PC-9 (cell line): ENCODE measurements at regions not wholly inside any gene's neighbourhood (a gene's known extent, or its start where the extent isn't known, plus 50 kb on each side); places are given as distances from the start of the nearest gene placed in this dataset.

Experiments used
- BruUV-seq: library from RNA; stranded (reverse); fragments of 400-500 nt; replicated peaks from 2 replicates; lab custom pipeline; 2021; lab: Mats Ljungman, UMichigan
- CTCF ChIA-PET: fragments of 300-600 bp; sonication (Branson Sonifier 250); formaldehyde crosslinking; loops from one replicate; lab custom pipeline; 2022; ENCODE audit warnings: antibody characterized with exemption; lab: Charles Lee
- POLR2A ChIA-PET: fragments of 300-600 bp; sonication (Branson Sonifier 250); formaldehyde crosslinking; loops from one replicate; lab custom pipeline; 2022; ENCODE audit warnings: antibody characterized with exemption; ENCODE audit not compliant: unreplicated experiment; lab: Charles Lee
- DNase-seq, 2 experiments: peaks; one replicate each; pipeline versions ENCODE4 v3.0.0 to v3.0.0-alpha.2; 2015 to 2022; ENCODE audit warnings: mixed read lengths in 1 of 2
- H2AFZ ChIP-seq: fragments of 200-600 bp; sonication (generic); 2 replicates; pipeline ENCODE4 v1.8.1; 2017; ENCODE audit warnings: antibody characterized with exemption
- H3F3A ChIP-seq: fragments of 200-600 bp; sonication (generic); 2 replicates; pipeline ENCODE4 v1.8.1; 2017; ENCODE audit warnings: antibody characterized with exemption, mild to moderate bottlenecking, low read depth; ENCODE audit not compliant: insufficient read depth
- H3K27ac ChIP-seq: fragments of 200-600 bp; sonication (generic); 2 replicates; pipeline ENCODE4 v1.6.1; 2016; ENCODE audit warnings: mixed run types
- H3K27me3 ChIP-seq: fragments of 200-600 bp; sonication (generic); 2 replicates; pipeline ENCODE4 v1.6.1; 2016; ENCODE audit warnings: low read depth, mixed run types; ENCODE audit not compliant: insufficient read depth
- H3K36me3 ChIP-seq: fragments of 200-600 bp; sonication (generic); 2 replicates; pipeline ENCODE4 v1.6.1; 2016; ENCODE audit warnings: low read depth, mixed run types
- H3K4me1 ChIP-seq: fragments of 200-600 bp; sonication (generic); replicated peaks from 2 replicates; pipeline ENCODE4 v1.6.1; 2016; ENCODE audit warnings: mixed run types; ENCODE audit not compliant: insufficient read depth
- H3K4me2 ChIP-seq: fragments of 200-600 bp; sonication (generic); 2 replicates; pipeline ENCODE4 v1.6.1; 2017; ENCODE audit warnings: mixed run types
- H3K4me3 ChIP-seq: fragments of 200-600 bp; sonication (generic); 2 replicates; pipeline ENCODE4 v1.6.1; 2016; ENCODE audit warnings: mixed run types
- H3K79me2 ChIP-seq: fragments of 200-600 bp; sonication (generic); 2 replicates; pipeline ENCODE4 v1.6.1; 2017; ENCODE audit warnings: low read depth, mixed run types
- H3K9me2 ChIP-seq: fragments of 200-600 bp; sonication (generic); 2 replicates; pipeline ENCODE4 v1.8.1; 2017; ENCODE audit warnings: mild to moderate bottlenecking; ENCODE audit not compliant: insufficient read depth
- H3K9me3 ChIP-seq: fragments of 200-600 bp; sonication (generic); 2 replicates; pipeline ENCODE4 v1.8.1; 2016; ENCODE audit warnings: low read depth; ENCODE audit not compliant: insufficient read depth
- H4K20me1 ChIP-seq: fragments of 200-600 bp; sonication (generic); 2 replicates; pipeline ENCODE4 v1.8.1; 2017; ENCODE audit not compliant: insufficient read depth
- EZH2 ChIP-seq: fragments of 200-600 bp; sonication (generic); IDR thresholded peaks from 2 replicates; pipeline ENCODE4 v1.8.0; 2017; ENCODE audit warnings: antibody characterized with exemption, low read depth
- intact Hi-C: fragments of 100-400 bp; cut with micrococcal nuclease; formaldehyde crosslinking; loops from one replicate; pipeline ENCODE4 v1.10.0; 2022; ENCODE audit not compliant: unreplicated experiment
- TF ChIP-seq, protein P1 (sequence below): fragments of 200-600 bp; sonication (generic); conservative IDR thresholded peaks from 2 replicates; pipeline ENCODE4 v1.6.1; 2017; ENCODE audit warnings: mixed run types, antibody characterized with exemption, mild to moderate bottlenecking, moderate library complexity

GRCh38 chr20:56994006-56994405, 272.4 kb downstream of the BMP7 start:
- CTCF ChIA-PET, result interaction anchor here (0.6 kb wide), 1 partner anchor 463 kb away, joined by 3 read pairs; no protein-coding TSS in a partner anchor
- no peaks in the 10 kb centered on the region for H3K9me2 ChIP-seq
- intact Hi-C loops, result no loop called here

DNA sequence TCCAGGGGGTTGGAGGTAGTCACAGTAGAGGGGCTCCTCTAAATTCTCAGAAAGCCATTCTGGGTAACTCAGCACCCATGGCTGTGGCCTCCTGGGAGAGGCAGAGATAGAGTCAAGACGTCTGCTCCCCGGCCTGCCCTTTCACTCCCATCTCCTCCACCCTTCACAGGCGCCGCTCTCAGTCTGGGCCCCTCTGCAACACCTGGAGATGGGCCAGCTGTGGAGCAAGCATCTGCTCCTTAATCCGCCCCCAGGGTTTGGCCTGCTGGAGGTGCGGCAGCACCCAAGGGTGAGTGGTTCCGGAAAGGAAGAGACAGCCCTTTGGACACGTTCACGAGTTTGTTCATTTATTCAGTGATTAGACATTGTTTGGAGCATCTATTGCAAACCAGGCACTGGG, 271.3 kb downstream of the BMP7 start:
- ChIA-PET POLR2A (no interaction called here), CTCF (interaction anchor here (0.7 kb wide), 1 partner anchor 403 kb away, joined by 3 read pairs; no protein-coding TSS in a partner anchor)
- H3K27me3 ChIP-seq, result no peaks in the 10 kb centered on the region
- H3K4me3 ChIP-seq, result no peak overlapping the region
- TF ChIP-seq, protein P1, sequence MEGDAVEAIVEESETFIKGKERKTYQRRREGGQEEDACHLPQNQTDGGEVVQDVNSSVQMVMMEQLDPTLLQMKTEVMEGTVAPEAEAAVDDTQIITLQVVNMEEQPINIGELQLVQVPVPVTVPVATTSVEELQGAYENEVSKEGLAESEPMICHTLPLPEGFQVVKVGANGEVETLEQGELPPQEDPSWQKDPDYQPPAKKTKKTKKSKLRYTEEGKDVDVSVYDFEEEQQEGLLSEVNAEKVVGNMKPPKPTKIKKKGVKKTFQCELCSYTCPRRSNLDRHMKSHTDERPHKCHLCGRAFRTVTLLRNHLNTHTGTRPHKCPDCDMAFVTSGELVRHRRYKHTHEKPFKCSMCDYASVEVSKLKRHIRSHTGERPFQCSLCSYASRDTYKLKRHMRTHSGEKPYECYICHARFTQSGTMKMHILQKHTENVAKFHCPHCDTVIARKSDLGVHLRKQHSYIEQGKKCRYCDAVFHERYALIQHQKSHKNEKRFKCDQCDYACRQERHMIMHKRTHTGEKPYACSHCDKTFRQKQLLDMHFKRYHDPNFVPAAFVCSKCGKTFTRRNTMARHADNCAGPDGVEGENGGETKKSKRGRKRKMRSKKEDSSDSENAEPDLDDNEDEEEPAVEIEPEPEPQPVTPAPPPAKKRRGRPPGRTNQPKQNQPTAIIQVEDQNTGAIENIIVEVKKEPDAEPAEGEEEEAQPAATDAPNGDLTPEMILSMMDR, result no peak
- no peak for TF ChIP-seq EZH2
- no peaks in the 10 kb centered on the region for H3K79me2 ChIP-seq
- H2AFZ ChIP-seq, result no peak overlapping the region
- H3F3A ChIP-seq, result peaks cover 7% of the 10 kb centered on the region; the same call in 1 of the 2 replicates
- H3K4me2 ChIP-seq, result no peak overlapping the region
- H3K27ac ChIP-seq, result no peak overlapping the region
- no peaks in the 10 kb centered on the region for H3K36me3 ChIP-seq
- H3K4me1 ChIP-seq, result peaks cover 11% of the 10 kb centered on the region
- DNase-seq, result no peak
- peaks cover 10% of the 10 kb centered on the region for H3K9me3 ChIP-seq
- intact Hi-C loops, result loop anchor here (1.0 kb wide), 2 partner anchors 365 to 445 kb away; no protein-coding TSS in a partner anchor
- no peaks in the 10 kb centered on the region for H4K20me1 ChIP-seq
- H3K9me2 ChIP-seq, result no peaks in the 10 kb centered on the region
- BruUV-seq, result no TSS peak

More at GRCh38 chr20:56994006-56994405, 272.4 kb downstream of the BMP7 start:
- Histone ChIP-seq H3K27me3 (no peaks in the 10 kb centered on the region), H3K4me1 (peaks cover 11% of the 10 kb centered on the region), H3K4me3 (no peak overlapping the region), H3K9me3 (peaks cover 7% of the 10 kb centered on the region), H3K4me2 (no peak overlapping the region), H3F3A (peaks cover 7% of the 10 kb centered on the region; the same call in 1 of the 2 replicates), H3K79me2 (no peaks in the 10 kb centered on the region), H3K27ac (no peak overlapping the region), H3K36me3 (no peaks in the 10 kb centered on the region), H2AFZ (no peak overlapping the region), H4K20me1 (no peaks in the 10 kb centered on the region)
- no peak for DNase-seq
- TF ChIP-seq EZH2, result no peak
- TF ChIP-seq, protein P1, result no peak
- POLR2A ChIA-PET, result no interaction called here
- BruUV-seq, result no TSS peak

DNA sequence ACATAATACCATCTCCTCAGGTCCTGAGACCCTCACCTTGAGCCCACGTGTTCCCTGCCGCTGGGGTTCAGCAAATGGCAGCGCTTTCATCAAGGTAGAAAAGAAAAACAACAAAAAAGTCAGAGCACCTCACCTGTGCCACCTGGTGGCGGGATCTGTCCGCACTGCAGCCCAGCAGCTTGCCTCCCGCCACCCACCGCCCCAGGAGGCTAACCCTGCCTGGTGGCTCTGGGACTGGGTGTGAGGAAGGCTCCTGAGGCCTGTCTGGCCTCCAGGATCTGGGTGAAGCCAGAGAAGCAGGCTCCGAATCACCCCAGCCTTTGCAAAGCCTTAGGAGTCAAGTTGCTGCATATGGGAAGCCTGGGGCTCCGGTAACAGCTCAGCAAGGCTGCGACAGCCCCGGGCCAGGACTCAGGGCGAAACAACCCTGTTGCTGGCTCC, 270.8 kb downstream of the BMP7 start:
- POLR2A ChIA-PET, result no interaction called here
- BruUV-seq, result no TSS peak
- no peak overlapping the region for H3K4me2 ChIP-seq

More for the DNA sequence above, 270.8 kb downstream of the BMP7 start:
- peaks cover 11% of the 10 kb centered on the region for H3K4me1 ChIP-seq
- no peak overlapping the region for H3K4me3 ChIP-seq
- no peaks in the 10 kb centered on the region for H4K20me1 ChIP-seq
- no peak for TF ChIP-seq EZH2
- TF ChIP-seq, protein P1, result peak; percentile 77
- no peak overlapping the region for H3K27ac ChIP-seq
- H3K36me3 ChIP-seq, result no peaks in the 10 kb centered on the region
- no peaks in the 10 kb centered on the region for H3K9me2 ChIP-seq
- intact Hi-C loops, result loop anchor here (1.0 kb wide), 2 partner anchors 365 to 445 kb away; no protein-coding TSS in a partner anchor
- H3K9me3 ChIP-seq, result peaks cover 10% of the 10 kb centered on the region
- DNase-seq, result peak; percentile 47 to 55
- H3K27me3 ChIP-seq, result no peaks in the 10 kb centered on the region
- H3K79me2 ChIP-seq, result no peaks in the 10 kb centered on the region
- peaks cover 7% of the 10 kb centered on the region; the same call in 1 of the 2 replicates for H3F3A ChIP-seq
- CTCF ChIA-PET, result interaction anchor here (0.6 to 0.7 kb wide), 2 partner anchors 314 to 404 kb away, joined by 3 to 4 read pairs; no protein-coding TSS in a partner anchor
- no peak overlapping the region for H2AFZ ChIP-seq
